MG63 (cell line): ENCODE measurements at regions not wholly inside any gene's neighbourhood (a gene's known extent, or its start where the extent isn't known, plus 50 kb on each side); places are given as distances from the start of the nearest gene placed in this dataset.
"Not testable (repeated sequence)": the region's sequence is repeated elsewhere in the genome, so short reads cannot be mapped to it uniquely, and the experiment has no call there.

Experiments used
- DNase-seq: peaks from one replicate; pipeline ENCODE4 v3.0.0-alpha.2; 2020
- H3K27me3 ChIP-seq: fragments of 250-450 bp; sonication (Bioruptor Pico); 2 replicates; pipeline ENCODE4 v1.5.1; 2020; ENCODE audit warnings: mild to moderate bottlenecking, moderate library complexity
- H3K36me3 ChIP-seq: fragments of 250-450 bp; sonication (Bioruptor Pico); 2 replicates; pipeline ENCODE4 v1.5.1; 2020; ENCODE audit warnings: mild to moderate bottlenecking, moderate library complexity
- H3K4me3 ChIP-seq: fragments of 250-450 bp; sonication (Bioruptor Pico); 2 replicates; pipeline ENCODE4 v1.5.1; 2020; ENCODE audit warnings: mild to moderate bottlenecking, moderate library complexity
- H3K9me3 ChIP-seq: fragments of 250-450 bp; sonication (Bioruptor Pico); 2 replicates; pipeline ENCODE4 v1.5.1; 2020; ENCODE audit warnings: mild to moderate bottlenecking, moderate library complexity

- DNase-seq = no peak
- Histone ChIP-seq H3K27me3 (no peaks in the 10 kb centered on the region), H3K9me3 (peaks cover 13% of the 10 kb centered on the region), H3K4me3 (no peak overlapping the region), H3K36me3 (no peaks in the 10 kb centered on the region; the same call in 1 of the 2 replicates)
Observed at GRCh38 chr1:115168026-115168425, 78.7 kb upstream of the TSPAN2 start.

GRCh38 chr1:115166531-115167091 lies 77.3 kb upstream of the TSPAN2 start:
- no peak overlapping the region for H3K4me3 ChIP-seq
- H3K27me3 ChIP-seq = no peaks in the 10 kb centered on the region
- no peaks in the 10 kb centered on the region; the same call in 1 of the 2 replicates for H3K36me3 ChIP-seq
- no peak for DNase-seq
- H3K9me3 ChIP-seq = peaks cover 12% of the 10 kb centered on the region

- H3K4me3 ChIP-seq = no peak overlapping the region
- H3K27me3 ChIP-seq = no peaks in the 10 kb centered on the region
- peaks cover 20% of the 10 kb centered on the region for H3K9me3 ChIP-seq
- H3K36me3 ChIP-seq = no peaks in the 10 kb centered on the region; the same call in 1 of the 2 replicates
- no peak for DNase-seq
Observed at GRCh38 chr1:115165776-115166175, 76.5 kb upstream of the TSPAN2 start.

- no peaks in the 10 kb centered on the region for H3K36me3 ChIP-seq
- H3K4me3 ChIP-seq = no peak overlapping the region
- no peaks in the 10 kb centered on the region for H3K27me3 ChIP-seq
- no peak for DNase-seq
- H3K9me3 ChIP-seq = peaks cover 20% of the 10 kb centered on the region
Observed at GRCh38 chr1:115164940-115165705, 75.8 kb upstream of the TSPAN2 start.

GRCh38 chr1:115164484-115164883 lies 75.2 kb upstream of the TSPAN2 start:
- DNase-seq = peak; percentile 39
- Histone ChIP-seq H3K36me3 (no peaks in the 10 kb centered on the region), H3K27me3 (no peaks in the 10 kb centered on the region), H3K4me3 (no peak overlapping the region), H3K9me3 (peaks cover 20% of the 10 kb centered on the region)

- Histone ChIP-seq H3K36me3 (no peaks in the 10 kb centered on the region), H3K4me3 (no peak overlapping the region), H3K27me3 (no peaks in the 10 kb centered on the region), H3K9me3 (peaks cover 18% of the 10 kb centered on the region)
- no peak for DNase-seq
Observed at GRCh38 chr1:115160728-115161127, 71.4 kb upstream of the TSPAN2 start.

GRCh38 chr1:115159958-115160357 lies 70.7 kb upstream of the TSPAN2 start:
- Histone ChIP-seq H3K27me3 (no peaks in the 10 kb centered on the region), H3K4me3 (no peak overlapping the region), H3K9me3 (peaks cover 14% of the 10 kb centered on the region), H3K36me3 (no peaks in the 10 kb centered on the region)
- DNase-seq = no peak

GRCh38 chr1:115158181-115158580 lies 68.9 kb upstream of the TSPAN2 start:
- Histone ChIP-seq H3K36me3 (no peaks in the 10 kb centered on the region), H3K27me3 (no peaks in the 10 kb centered on the region), H3K4me3 (no peak overlapping the region), H3K9me3 (peaks cover 11% of the 10 kb centered on the region)
- DNase-seq = peak; percentile 98

- Histone ChIP-seq H3K27me3 (no peaks in the 10 kb centered on the region), H3K36me3 (no peaks in the 10 kb centered on the region), H3K9me3 (peaks cover 11% of the 10 kb centered on the region), H3K4me3 (no peak overlapping the region)
- no peak for DNase-seq
Observed at GRCh38 chr1:115156826-115157468, 67.6 kb upstream of the TSPAN2 start.

GRCh38 chr1:115153966-115154557 lies 64.8 kb upstream of the TSPAN2 start:
- Histone ChIP-seq H3K36me3 (no peaks in the 10 kb centered on the region), H3K9me3 (0 out of 2 replicates have a peak, but pooled peaks cover 2% of the 10 kb centered on the region), H3K4me3 (no peak overlapping the region), H3K27me3 (no peaks in the 10 kb centered on the region)
- no peak for DNase-seq

- H3K4me3 ChIP-seq, H3K27me3 ChIP-seq, H3K9me3 ChIP-seq, DNase-seq, H3K36me3 ChIP-seq: not testable (repeated sequence)
Observed at GRCh38 chr1:115147928-115148327, 58.6 kb upstream of the TSPAN2 start.

GRCh38 chr1:115145226-115145625 lies 55.9 kb upstream of the TSPAN2 start:
- no peaks in the 10 kb centered on the region for H3K27me3 ChIP-seq
- peaks cover 6% of the 10 kb centered on the region for H3K9me3 ChIP-seq
- H3K36me3 ChIP-seq = no peaks in the 10 kb centered on the region
- DNase-seq = no peak
- H3K4me3 ChIP-seq = no peak overlapping the region

GRCh38 chr1:115144176-115144575 lies 54.9 kb upstream of the TSPAN2 start:
- no peaks in the 10 kb centered on the region for H3K36me3 ChIP-seq
- H3K4me3 ChIP-seq = no peak overlapping the region
- peaks cover 5% of the 10 kb centered on the region for H3K9me3 ChIP-seq
- no peak for DNase-seq
- no peaks in the 10 kb centered on the region for H3K27me3 ChIP-seq

- H3K27me3 ChIP-seq = no peaks in the 10 kb centered on the region
- DNase-seq = no peak
- no peak overlapping the region for H3K4me3 ChIP-seq
- H3K36me3 ChIP-seq = no peaks in the 10 kb centered on the region
- H3K9me3 ChIP-seq = peaks cover 5% of the 10 kb centered on the region
Observed at GRCh38 chr1:115142616-115143015, 53.3 kb upstream of the TSPAN2 start.

GRCh38 chr1:115141145-115141454 lies 51.8 kb upstream of the TSPAN2 start:
- DNase-seq = no peak

GRCh38 chr1:115140442-115141144 lies 51.3 kb upstream of the TSPAN2 start:
- H3K4me3 ChIP-seq = no peak overlapping the region
- H3K36me3 ChIP-seq = no peaks in the 10 kb centered on the region
- no peaks in the 10 kb centered on the region for H3K9me3 ChIP-seq
- H3K27me3 ChIP-seq = no peaks in the 10 kb centered on the region
- DNase-seq = no peak

More at GRCh38 chr1:115141145-115141454, 51.8 kb upstream of the TSPAN2 start:
- Histone ChIP-seq H3K27me3 (no peaks in the 10 kb centered on the region), H3K9me3 (no peaks in the 10 kb centered on the region), H3K4me3 (no peak overlapping the region), H3K36me3 (no peaks in the 10 kb centered on the region)

GRCh38 chr1:115139381-115139780 lies 50.1 kb upstream of the TSPAN2 start:
- no peaks in the 10 kb centered on the region for H3K9me3 ChIP-seq
- DNase-seq = no peak
- no peaks in the 10 kb centered on the region for H3K36me3 ChIP-seq
- H3K4me3 ChIP-seq = no peak overlapping the region
- H3K27me3 ChIP-seq = no peaks in the 10 kb centered on the region
